ENCODE measurements at regions not wholly inside any gene's neighbourhood (a gene's known extent, or its start where the extent isn't known, plus 50 kb on each side); places are given as distances from the start of the nearest gene placed in this dataset.

DNA sequence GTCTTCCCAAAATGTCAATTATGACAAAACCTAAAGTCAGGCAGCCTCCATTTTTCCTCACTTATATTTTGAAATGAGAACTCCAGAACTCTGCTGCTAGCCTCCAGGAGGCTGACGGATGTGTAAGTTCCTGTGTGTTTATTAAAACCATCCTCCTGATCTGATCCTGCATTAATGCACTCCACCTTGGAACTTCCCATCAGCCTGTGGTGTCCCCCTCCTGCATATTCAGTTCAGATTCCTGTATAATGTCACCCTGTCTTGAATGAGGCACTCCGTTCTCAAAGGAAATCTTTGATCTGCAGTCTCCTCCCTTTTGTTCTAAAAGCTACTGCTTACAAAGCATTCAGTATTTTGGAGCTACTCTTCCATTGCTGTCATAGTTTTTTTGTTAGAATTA, 318.2 kb upstream of the ONECUT1 start:
- no peaks in the 10 kb centered on the region for H3K36me3 ChIP-seq (ENCODE audit: insufficient read depth, low read length)
- Mint-ChIP-seq H3K36me3 (no peaks in the 10 kb centered on the region), H3K4me1 (no peaks in the 10 kb centered on the region), H3K9me3 (peaks cover 0 to 4% (median 0%) of the 10 kb centered on the region in 8 donors), H3K27ac (no peak overlapping the region), H3K4me3 (no peak overlapping the region), H3K27me3 (no peaks in the 10 kb centered on the region)
- H3K27ac ChIP-seq (ENCODE audit: low read depth, low read length): no peak overlapping the region
- no peaks in the 10 kb centered on the region for H3K4me1 ChIP-seq (ENCODE audit: insufficient read depth, low read length)
- H3K27me3 ChIP-seq (ENCODE audit: insufficient read depth, low read length): no peaks in the 10 kb centered on the region
- H3K4me3 ChIP-seq (ENCODE audit: low read length in 2 of 2): no peak overlapping the region
- CTCF ChIA-PET (ENCODE audit: partially characterized antibody): no interaction called here
- no peaks in the 10 kb centered on the region for H3K9me3 ChIP-seq (ENCODE audit: control insufficient read depth in 1 of 2, low read length in 2 of 2)
- intact Hi-C loops (cut with micrococcal nuclease): no loop called here
- POLR2A ChIA-PET (ENCODE audit: partially characterized antibody): no interaction called here
- DNase-seq: no peak

DNA sequence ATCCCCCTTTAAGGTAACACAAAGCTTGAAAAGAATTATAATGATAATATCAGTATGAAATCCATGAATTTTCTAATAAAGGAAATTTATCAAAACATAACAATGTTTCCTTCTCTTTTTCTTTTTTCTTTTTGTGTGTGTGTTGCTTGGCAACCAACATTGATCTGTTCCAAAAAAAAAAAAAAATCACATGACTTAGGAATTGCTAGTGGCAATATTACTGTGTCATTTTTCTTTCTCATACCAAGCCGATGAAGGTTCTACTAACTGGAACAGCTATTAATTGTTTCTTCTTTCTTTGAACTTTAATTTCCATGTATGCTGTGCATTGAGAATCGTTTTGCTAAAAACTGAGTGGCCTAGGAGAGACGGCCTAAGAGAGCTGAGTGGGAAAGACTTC, 317.7 kb upstream of the ONECUT1 start:
- H3K4me1 Mint-ChIP-seq: no peaks in the 10 kb centered on the region
- no peaks in the 10 kb centered on the region for H3K4me1 ChIP-seq (ENCODE audit: insufficient read depth, low read length)
- H3K36me3 Mint-ChIP-seq: no peaks in the 10 kb centered on the region
- H3K36me3 ChIP-seq (ENCODE audit: insufficient read depth, low read length): no peaks in the 10 kb centered on the region
- no peak for DNase-seq
- intact Hi-C loops (cut with micrococcal nuclease): no loop called here
- H3K27ac ChIP-seq (ENCODE audit: low read depth, low read length): no peak overlapping the region
- no peaks in the 10 kb centered on the region for H3K27me3 Mint-ChIP-seq
- H3K9me3 ChIP-seq (ENCODE audit: control insufficient read depth in 1 of 2, low read length in 2 of 2): no peaks in the 10 kb centered on the region
- no peaks in the 10 kb centered on the region for H3K27me3 ChIP-seq (ENCODE audit: insufficient read depth, low read length)
- ChIA-PET POLR2A (ENCODE audit: partially characterized antibody) (no interaction called here), CTCF (ENCODE audit: partially characterized antibody) (no interaction called here)
- peaks cover 0 to 2% (median 0%) of the 10 kb centered on the region in 8 donors for H3K9me3 Mint-ChIP-seq
- H3K27ac Mint-ChIP-seq: no peak overlapping the region
- H3K4me3 ChIP-seq (ENCODE audit: low read length in 2 of 2): no peak overlapping the region
- H3K4me3 Mint-ChIP-seq: no peak overlapping the region

- ChIA-PET CTCF (ENCODE audit: partially characterized antibody) (no interaction called here), POLR2A (ENCODE audit: partially characterized antibody) (no interaction called here)
- H3K27me3 ChIP-seq (ENCODE audit: insufficient read depth, low read length): no peaks in the 10 kb centered on the region
- no peaks in the 10 kb centered on the region for H3K4me1 ChIP-seq (ENCODE audit: insufficient read depth, low read length)
- H3K4me3 ChIP-seq (ENCODE audit: low read length in 2 of 2): no peak overlapping the region
- Mint-ChIP-seq H3K27me3 (no peaks in the 10 kb centered on the region), H3K36me3 (no peaks in the 10 kb centered on the region), H3K27ac (no peak overlapping the region), H3K4me3 (no peak overlapping the region), H3K9me3 (peaks cover 0 to 2% (median 0%) of the 10 kb centered on the region in 8 donors), H3K4me1 (no peaks in the 10 kb centered on the region)
- no peaks in the 10 kb centered on the region for H3K9me3 ChIP-seq (ENCODE audit: control insufficient read depth in 1 of 2, low read length in 2 of 2)
- no peak for DNase-seq
- H3K27ac ChIP-seq (ENCODE audit: low read depth, low read length): no peak overlapping the region
- intact Hi-C loops (cut with micrococcal nuclease): no loop called here
- no peaks in the 10 kb centered on the region for H3K36me3 ChIP-seq (ENCODE audit: insufficient read depth, low read length)
Measured at GRCh38 chr15:53106505-53107286, 316.6 kb upstream of the ONECUT1 start.

DNA sequence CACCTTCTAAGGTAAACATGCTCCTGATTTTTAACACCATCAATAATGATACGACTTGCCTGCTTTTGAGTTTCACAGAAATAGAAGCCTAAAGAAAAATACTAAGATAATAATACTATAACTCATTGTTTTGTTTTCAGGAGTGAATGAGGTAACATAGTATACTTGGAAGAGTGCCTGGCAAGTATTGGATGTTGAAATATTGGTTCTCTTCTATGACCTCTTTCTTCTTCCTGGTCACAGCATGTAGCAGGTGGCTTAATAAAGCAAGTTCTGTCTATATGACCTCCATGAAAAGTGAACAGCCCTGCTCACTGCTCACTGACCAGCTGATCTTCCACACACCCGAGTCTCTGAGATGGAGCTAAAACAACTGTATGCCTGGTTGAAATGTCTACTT, 312.3 kb upstream of the ONECUT1 start:
- Histone ChIP-seq H3K9me3 (ENCODE audit: control insufficient read depth in 1 of 2, low read length in 2 of 2) (no peaks in the 10 kb centered on the region), H3K27me3 (ENCODE audit: insufficient read depth, low read length) (no peaks in the 10 kb centered on the region), H3K36me3 (ENCODE audit: insufficient read depth, low read length) (no peaks in the 10 kb centered on the region), H3K4me1 (ENCODE audit: insufficient read depth, low read length) (no peaks in the 10 kb centered on the region), H3K27ac (ENCODE audit: low read depth, low read length) (no peak overlapping the region), H3K4me3 (ENCODE audit: low read length in 2 of 2) (no peak overlapping the region)
- DNase-seq: no peak
- Mint-ChIP-seq H3K27ac (no peak overlapping the region), H3K36me3 (no peaks in the 10 kb centered on the region), H3K9me3 (peaks cover 0 to 5% (median under 1%) of the 10 kb centered on the region in 8 donors), H3K4me1 (no peaks in the 10 kb centered on the region), H3K27me3 (no peaks in the 10 kb centered on the region), H3K4me3 (no peak overlapping the region)
- ChIA-PET POLR2A (ENCODE audit: partially characterized antibody) (no interaction called here), CTCF (ENCODE audit: partially characterized antibody) (interaction anchor here (0.6 kb wide), 1 partner anchor 22 kb away, joined by 3 read pairs; no protein-coding TSS in a partner anchor)
- intact Hi-C loops (cut with micrococcal nuclease): no loop called here

- Histone ChIP-seq H3K4me1 (ENCODE audit: insufficient read depth, low read length) (no peaks in the 10 kb centered on the region), H3K9me3 (ENCODE audit: control insufficient read depth in 1 of 2, low read length in 2 of 2) (no peaks in the 10 kb centered on the region), H3K36me3 (ENCODE audit: insufficient read depth, low read length) (no peaks in the 10 kb centered on the region), H3K4me3 (ENCODE audit: low read length in 2 of 2) (no peak overlapping the region), H3K27me3 (ENCODE audit: insufficient read depth, low read length) (no peaks in the 10 kb centered on the region), H3K27ac (ENCODE audit: low read depth, low read length) (no peak overlapping the region)
- peaks cover 0 to 3% (median 0%) of the 10 kb centered on the region in 8 donors for H3K9me3 Mint-ChIP-seq
- intact Hi-C loops (cut with micrococcal nuclease): no loop called here
- peaks cover 2 to 4% of the 10 kb centered on the region in 2 donors for H3K27me3 Mint-ChIP-seq
- no peak for DNase-seq
- ChIA-PET POLR2A (ENCODE audit: partially characterized antibody) (no interaction called here), CTCF (ENCODE audit: partially characterized antibody) (interaction anchor here (0.6 kb wide), 1 partner anchor 22 kb away, joined by 3 read pairs; no protein-coding TSS in a partner anchor)
- H3K4me3 Mint-ChIP-seq: no peak overlapping the region
- H3K4me1 Mint-ChIP-seq: no peaks in the 10 kb centered on the region
- no peak overlapping the region for H3K27ac Mint-ChIP-seq
- no peaks in the 10 kb centered on the region for H3K36me3 Mint-ChIP-seq
Measured at GRCh38 chr15:53080484-53080883, 290.3 kb upstream of the ONECUT1 start.

DNA sequence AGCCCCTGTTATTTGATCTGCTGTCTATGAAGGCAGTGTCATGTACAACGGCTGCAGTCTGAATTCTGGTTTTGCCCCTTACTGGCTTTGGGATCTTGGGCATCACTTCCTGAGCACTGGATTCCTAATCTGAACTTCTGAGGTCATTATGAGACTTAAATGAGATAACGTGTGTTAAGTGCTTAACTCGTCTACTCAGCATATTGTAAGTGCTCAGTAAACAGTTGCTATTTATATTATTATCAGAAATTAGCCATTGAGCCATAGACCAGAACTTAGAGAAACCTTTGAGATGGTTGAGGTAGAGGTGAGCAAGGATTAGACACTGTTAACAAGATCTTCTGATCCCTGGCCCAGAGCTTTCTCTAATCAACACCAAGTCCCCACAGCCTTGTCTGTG, 284.1 kb upstream of the ONECUT1 start:
- CTCF ChIA-PET (ENCODE audit: partially characterized antibody): no interaction called here
- no peak for DNase-seq
- no peak overlapping the region for H3K27ac Mint-ChIP-seq

GRCh38 chr15:53072077-53072476, 281.9 kb upstream of the ONECUT1 start:
- no peak overlapping the region for H3K27ac Mint-ChIP-seq
- intact Hi-C loops (cut with micrococcal nuclease): no loop called here
- DNase-seq: no peak
- no peaks in the 10 kb centered on the region for H3K36me3 Mint-ChIP-seq
- Histone ChIP-seq H3K27ac (ENCODE audit: low read depth, low read length) (no peak overlapping the region), H3K36me3 (ENCODE audit: insufficient read depth, low read length) (no peaks in the 10 kb centered on the region), H3K4me3 (ENCODE audit: low read length in 2 of 2) (no peak overlapping the region), H3K4me1 (ENCODE audit: insufficient read depth, low read length) (no peaks in the 10 kb centered on the region), H3K9me3 (ENCODE audit: control insufficient read depth in 1 of 2, low read length in 2 of 2) (no peaks in the 10 kb centered on the region), H3K27me3 (ENCODE audit: insufficient read depth, low read length) (no peaks in the 10 kb centered on the region)
- peaks cover 2% of the 10 kb centered on the region in 2 donors for H3K27me3 Mint-ChIP-seq
- ChIA-PET CTCF (ENCODE audit: partially characterized antibody) (no interaction called here), POLR2A (ENCODE audit: partially characterized antibody) (no interaction called here)
- H3K4me1 Mint-ChIP-seq: no peaks in the 10 kb centered on the region
- H3K9me3 Mint-ChIP-seq: peaks cover 0 to 8% (median 0%) of the 10 kb centered on the region in 8 donors
- no peak overlapping the region for H3K4me3 Mint-ChIP-seq

More for the DNA sequence above, 284.1 kb upstream of the ONECUT1 start:
- Mint-ChIP-seq H3K27me3 (peaks cover 2% of the 10 kb centered on the region in 2 donors), H3K9me3 (peaks cover 0 to 8% (median 0%) of the 10 kb centered on the region in 8 donors), H3K4me1 (no peaks in the 10 kb centered on the region), H3K36me3 (no peaks in the 10 kb centered on the region), H3K4me3 (no peak overlapping the region)
- Histone ChIP-seq H3K27me3 (ENCODE audit: insufficient read depth, low read length) (no peaks in the 10 kb centered on the region), H3K4me3 (ENCODE audit: low read length in 2 of 2) (no peak overlapping the region), H3K4me1 (ENCODE audit: insufficient read depth, low read length) (no peaks in the 10 kb centered on the region), H3K36me3 (ENCODE audit: insufficient read depth, low read length) (no peaks in the 10 kb centered on the region), H3K9me3 (ENCODE audit: control insufficient read depth in 1 of 2, low read length in 2 of 2) (no peaks in the 10 kb centered on the region), H3K27ac (ENCODE audit: low read depth, low read length) (no peak overlapping the region)
- intact Hi-C loops (cut with micrococcal nuclease): no loop called here
- POLR2A ChIA-PET (ENCODE audit: partially characterized antibody): no interaction called here

Data from CD4-positive, alpha-beta memory T cell (primary cell).